ENCODE measurements at regions not wholly inside any gene's neighbourhood (a gene's known extent, or its start where the extent isn't known, plus 50 kb on each side); places are given as distances from the start of the nearest gene placed in this dataset.

GRCh38 chr2:83069724-83070123 lies 1389.4 kb downstream of the SUCLG1 start:
- Histone ChIP-seq H3K4me3 (no peak overlapping the region), H3K27ac (no peak overlapping the region), H3K36me3 (no peaks in the 10 kb centered on the region), H3K4me1 (peaks cover 0 to 9% (median 3%) of the 10 kb centered on the region in 3 donors), H3K27me3 (no peaks in the 10 kb centered on the region), H3K9me3 (no peaks in the 10 kb centered on the region)
- DNase-seq, result no peak
- FAIRE-seq, result no peak
- TF ChIP-seq CTCF (IDR thresholded peaks at IDR 0.05), result no peak
- ATAC-seq, result no peak
- intact Hi-C loops (cut with DNase I), result no loop called here

DNA sequence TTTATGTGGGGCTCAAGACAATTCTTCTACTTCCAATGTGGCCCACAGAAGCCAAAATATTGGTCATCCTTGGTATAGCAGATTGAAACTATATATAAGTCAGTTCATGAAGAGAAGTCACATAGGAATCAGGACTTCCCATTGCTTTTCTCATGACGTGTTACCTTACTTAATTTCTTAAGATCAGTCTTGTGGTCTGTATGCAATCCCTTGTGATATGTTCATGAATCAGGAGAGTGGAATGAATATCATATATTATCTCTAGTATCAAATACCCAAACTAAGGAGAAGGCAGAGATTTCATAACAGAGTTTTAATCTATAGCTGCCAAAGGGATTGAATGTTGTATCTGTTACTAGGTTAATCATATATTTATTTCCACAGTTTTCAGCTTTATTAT lies 1390.4 kb downstream of the SUCLG1 start:
- Histone ChIP-seq H3K4me3 (no peak overlapping the region), H3K27me3 (no peaks in the 10 kb centered on the region), H3K9me3 (no peaks in the 10 kb centered on the region), H3K4me1 (peaks cover 0 to 9% (median 3%) of the 10 kb centered on the region in 3 donors), H3K27ac (no peak overlapping the region), H3K36me3 (no peaks in the 10 kb centered on the region)
- FAIRE-seq, result no peak
- TF ChIP-seq CTCF (IDR thresholded peaks at IDR 0.05), result no peak
- no peak for DNase-seq
- 93 to 97% methylated on average over 1 of the region's 1 CpG for WGBS, 2 donors
- ATAC-seq, result no peak
- intact Hi-C loops (cut with DNase I), result no loop called here

- Histone ChIP-seq H3K27ac (no peak overlapping the region), H3K36me3 (no peaks in the 10 kb centered on the region), H3K27me3 (no peaks in the 10 kb centered on the region), H3K4me3 (no peak overlapping the region), H3K9me3 (no peaks in the 10 kb centered on the region), H3K4me1 (peaks cover 0 to 9% (median 3%) of the 10 kb centered on the region in 3 donors)
- DNase-seq, result peak in 2 of 6 donors; percentile 7 to 23
- no peak for TF ChIP-seq CTCF (IDR thresholded peaks at IDR 0.05)
- peak; percentile 58 to 97 (median 86) for ATAC-seq
- intact Hi-C loops (cut with DNase I), result no loop called here
- WGBS, 2 donors, result 5 to 7% methylated on average over 1 of the region's 1 CpG
- no peak for FAIRE-seq
These were observed 1391.1 kb downstream of the SUCLG1 start for GRCh38 chr2:83067947-83068346.

GRCh38 chr2:83063933-83064332 lies 1395.1 kb downstream of the SUCLG1 start:
- Histone ChIP-seq H3K27ac (no peak overlapping the region), H3K9me3 (no peaks in the 10 kb centered on the region), H3K36me3 (no peaks in the 10 kb centered on the region), H3K4me3 (no peak overlapping the region), H3K27me3 (no peaks in the 10 kb centered on the region), H3K4me1 (peaks cover 0 to 9% (median 3%) of the 10 kb centered on the region in 3 donors)
- 36 to 38% methylated on average over 1 of the region's 1 CpG for WGBS, 2 donors
- FAIRE-seq (no peak), ATAC-seq (no peak), DNase-seq (no peak)
- no peak for TF ChIP-seq CTCF (IDR thresholded peaks at IDR 0.05)
- intact Hi-C loops (cut with DNase I), result no loop called here

DNA sequence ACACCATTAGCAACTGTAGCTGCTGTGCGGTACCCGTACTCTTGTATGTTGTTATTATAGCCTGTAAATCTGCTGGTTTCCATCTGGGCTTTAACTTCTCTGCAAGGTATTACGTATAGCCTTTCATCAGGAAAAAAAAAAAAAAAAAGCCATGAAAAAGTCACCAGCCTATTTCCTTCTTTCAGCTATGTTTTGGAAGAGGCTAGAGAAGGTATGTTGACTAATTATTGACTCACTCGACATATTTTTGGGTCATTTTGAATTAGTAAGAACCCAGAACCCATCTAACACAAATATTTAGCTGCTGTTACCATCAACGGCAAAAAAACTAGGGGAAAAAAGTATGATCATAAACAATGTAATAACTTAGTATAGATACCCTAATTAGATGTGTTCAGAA lies 1395.6 kb downstream of the SUCLG1 start:
- no peak for FAIRE-seq
- Histone ChIP-seq H3K27me3 (no peaks in the 10 kb centered on the region), H3K4me1 (peaks cover 0 to 9% (median 3%) of the 10 kb centered on the region in 3 donors), H3K27ac (no peak overlapping the region), H3K9me3 (no peaks in the 10 kb centered on the region), H3K4me3 (no peak overlapping the region), H3K36me3 (no peaks in the 10 kb centered on the region)
- no peak for TF ChIP-seq CTCF (IDR thresholded peaks at IDR 0.05)
- ATAC-seq, result no peak
- DNase-seq, result no peak
- WGBS, 2 donors, result 71 to 80% methylated on average over 5 of the region's 5 CpGs
- intact Hi-C loops (cut with DNase I), result no loop called here

Data from pancreas (tissue), 10 donors.